ENCODE measurements at regions not wholly inside any gene's neighbourhood (a gene's known extent, or its start where the extent isn't known, plus 50 kb on each side); places are given as distances from the start of the nearest gene placed in this dataset.
"Not testable (repeated sequence)": the region's sequence is repeated elsewhere in the genome, so short reads cannot be mapped to it uniquely, and the experiment has no call there.

- not testable (repeated sequence) for DNase-seq (ENCODE audit: low read depth)
Measured at GRCh38 chr3:193047461-193047860, 129.8 kb upstream of the MB21D2 start.

DNA sequence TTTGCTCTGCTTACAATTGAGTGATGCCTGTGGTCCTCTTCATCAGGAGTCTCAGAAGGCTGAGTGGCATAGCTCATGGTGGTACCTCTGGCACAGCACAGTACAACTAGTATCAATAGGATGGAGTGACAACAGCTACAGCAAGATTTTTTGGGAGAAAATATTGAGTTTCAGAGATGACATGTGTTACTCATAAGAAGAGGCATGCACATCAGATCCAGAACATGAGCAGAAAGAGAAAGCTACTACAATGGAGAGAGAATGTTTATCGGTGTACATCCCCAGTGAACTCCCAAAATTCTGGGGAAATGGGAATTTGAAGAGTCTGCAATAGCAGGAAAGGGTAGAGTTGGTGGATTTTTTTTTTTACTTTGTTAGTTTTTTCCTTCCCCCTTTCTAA is 130.5 kb upstream of the MB21D2 start:
- no peak for DNase-seq (ENCODE audit: low read depth)

GRCh38 chr3:193049935-193050334 is 132.3 kb upstream of the MB21D2 start:
- DNase-seq (ENCODE audit: low read depth): no peak

DNA sequence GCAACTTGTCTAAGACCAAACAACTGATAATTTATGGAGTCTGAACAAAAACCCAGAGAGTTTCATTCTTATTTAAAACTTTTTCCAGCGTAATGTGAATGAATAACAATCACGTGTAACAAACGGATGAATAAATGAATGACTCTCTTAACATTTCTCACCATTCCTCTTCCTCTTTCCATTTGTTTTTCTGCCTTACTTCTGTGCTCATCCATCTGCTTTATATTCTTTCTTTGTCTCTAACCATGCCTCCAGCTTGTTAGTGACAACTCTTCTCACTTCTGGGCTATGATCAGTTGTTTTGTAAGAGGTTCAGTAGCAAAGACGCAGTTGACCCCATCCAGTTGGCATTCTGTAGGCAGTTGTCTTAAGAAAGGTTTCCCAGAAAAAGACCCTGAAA is 133.7 kb upstream of the MB21D2 start:
- DNase-seq (ENCODE audit: low read depth): no peak

GRCh38 chr3:193052354-193053045 is 134.8 kb upstream of the MB21D2 start:
- DNase-seq (ENCODE audit: low read depth): no peak

DNA sequence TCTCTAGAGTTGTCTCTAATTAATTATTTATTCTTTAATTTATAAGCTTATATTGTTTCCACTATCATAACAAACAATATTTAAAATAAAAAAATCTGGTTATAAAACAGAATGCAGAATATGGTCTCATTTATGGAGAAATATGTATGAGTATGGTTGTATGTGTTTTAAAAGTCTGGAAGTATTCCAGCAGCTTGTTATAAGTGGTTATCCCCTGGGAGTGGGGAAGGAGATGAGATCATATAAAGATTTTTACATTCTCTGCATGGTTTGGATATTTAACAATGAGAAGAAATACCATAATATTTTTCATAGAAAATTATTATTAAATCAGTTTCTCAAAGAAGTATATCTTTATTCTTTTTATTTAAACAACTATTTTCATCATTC is 135.4 kb upstream of the MB21D2 start:
- peak; percentile 11 for DNase-seq (ENCODE audit: low read depth)

DNA sequence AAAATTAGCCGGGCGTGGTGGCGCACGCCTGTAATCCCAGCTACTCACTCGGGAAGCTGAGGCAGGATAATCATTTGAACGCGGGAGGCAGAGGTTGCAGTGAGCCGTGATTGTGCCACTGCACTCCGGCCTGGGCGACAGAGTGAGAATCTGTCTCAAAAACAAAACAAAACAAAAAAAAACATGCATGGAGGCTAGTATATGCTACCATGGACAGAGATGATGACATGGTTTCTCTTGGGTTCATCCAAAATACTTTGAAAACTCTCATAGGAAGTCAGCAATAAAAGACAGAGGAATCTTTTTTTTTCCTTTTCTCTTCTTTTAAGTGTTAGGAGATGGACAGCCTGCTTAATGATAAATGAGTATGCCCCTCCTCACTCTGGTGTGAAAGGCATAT is 137.7 kb upstream of the MB21D2 start:
- DNase-seq (ENCODE audit: low read depth): no peak

DNA sequence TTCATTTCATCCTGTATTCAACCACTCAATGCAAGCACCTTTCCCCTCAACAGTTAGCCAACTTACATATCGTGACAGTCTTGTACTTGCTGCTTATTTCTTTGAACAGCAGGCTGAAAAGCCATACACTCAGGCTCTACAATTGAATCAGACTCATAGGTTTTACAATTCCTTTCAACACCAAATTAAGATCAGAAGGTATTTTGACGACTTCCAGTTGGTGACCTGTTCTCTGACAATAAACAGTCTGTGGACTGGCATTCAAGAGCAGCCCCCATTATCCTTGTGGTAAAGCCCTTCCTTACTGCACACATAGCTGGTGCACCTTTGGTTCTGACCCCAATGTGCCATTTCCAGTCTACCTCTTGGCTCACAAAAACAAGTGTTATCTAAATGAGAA is 140.0 kb upstream of the MB21D2 start:
- DNase-seq (ENCODE audit: low read depth): no peak

DNA sequence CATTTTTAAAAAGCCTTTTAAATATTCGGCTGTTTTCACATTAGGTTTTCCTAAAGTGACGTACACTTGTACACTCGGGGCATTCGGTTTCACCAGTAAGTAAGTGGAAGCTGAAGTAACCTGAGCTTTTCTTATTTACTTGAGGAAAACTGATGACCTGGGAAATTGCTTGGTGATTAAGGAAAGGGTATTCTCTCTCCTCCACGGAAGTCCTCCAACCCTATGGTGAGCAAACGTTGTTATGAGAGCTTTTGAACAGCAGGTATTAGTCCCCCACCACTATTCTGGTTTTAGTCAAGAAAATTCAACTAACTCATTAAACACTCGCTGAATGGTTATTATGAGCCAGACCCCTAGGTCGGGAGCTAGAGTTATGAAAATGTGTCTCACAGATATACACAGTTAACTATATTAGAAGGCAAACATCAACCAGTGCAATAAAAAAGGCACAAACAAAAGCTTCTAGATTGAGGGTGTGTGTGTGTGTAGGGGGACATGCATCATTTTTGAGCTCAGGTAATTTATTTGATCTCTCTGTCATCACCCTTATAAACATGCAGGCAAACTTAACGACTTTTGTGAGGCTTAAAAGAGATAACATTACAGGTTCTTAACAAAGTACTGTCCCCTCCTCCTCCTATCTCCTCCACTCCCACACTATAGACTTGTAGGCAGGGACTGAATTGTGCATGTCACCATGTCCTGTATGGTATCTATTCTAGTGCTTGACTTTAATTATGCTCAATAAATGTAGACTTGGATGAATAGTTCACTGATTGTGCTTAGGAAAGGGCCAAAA is 143.3 kb upstream of the MB21D2 start:
- no peak for DNase-seq (ENCODE audit: low read depth)

DNA sequence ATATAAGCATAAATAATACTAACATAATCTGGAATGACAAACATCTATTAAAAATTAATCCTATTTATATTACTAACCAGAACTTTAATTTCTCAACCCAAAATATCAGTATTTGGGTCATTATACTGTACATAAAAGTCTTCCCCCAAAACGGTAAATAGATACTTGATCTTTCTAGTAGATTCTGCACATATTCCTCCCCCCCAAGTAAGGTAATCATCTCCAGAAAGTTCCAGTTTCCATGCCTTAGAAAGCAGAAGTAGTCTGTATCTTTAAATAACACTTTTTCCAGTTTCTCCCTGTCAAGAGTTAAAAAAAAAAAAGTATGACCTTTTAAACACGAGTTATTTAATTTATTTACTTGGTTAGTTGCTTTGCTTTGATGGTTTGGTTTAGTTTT is 150.7 kb upstream of the MB21D2 start:
- no peak for DNase-seq (ENCODE audit: low read depth)

- not testable (repeated sequence) for DNase-seq (ENCODE audit: low read depth)
Measured at GRCh38 chr3:193069732-193070131, 152.1 kb upstream of the MB21D2 start.

- DNase-seq (ENCODE audit: low read depth): no peak
Measured at GRCh38 chr3:193078996-193079753, 161.5 kb upstream of the MB21D2 start.

DNA sequence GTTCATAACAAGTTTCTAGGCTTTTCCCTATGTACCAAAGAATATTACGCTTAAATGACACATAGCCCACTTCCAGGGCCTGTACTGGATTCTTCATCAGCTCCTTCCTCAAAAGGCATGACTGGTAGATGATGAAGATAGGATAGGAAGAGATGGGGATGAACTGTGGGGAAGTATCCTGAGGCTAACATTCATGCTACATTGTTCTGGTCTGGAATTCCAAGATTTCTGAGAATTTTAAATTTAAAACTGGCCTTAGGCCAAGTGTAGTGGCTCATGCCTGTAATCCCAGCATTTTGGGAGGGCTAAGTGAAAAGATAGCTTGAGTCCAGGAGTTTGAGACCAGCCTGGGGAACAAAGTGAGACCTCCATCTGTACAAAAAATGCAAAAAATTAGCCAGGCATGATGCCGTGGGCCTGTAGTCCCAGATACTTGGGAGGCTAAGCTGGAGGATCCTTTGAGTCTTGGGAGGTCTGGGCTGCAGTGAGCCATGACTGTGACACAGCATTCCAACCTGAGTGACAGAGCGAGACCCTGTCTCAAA is 160.1 kb upstream of the PLAAT1 start:
- DNase-seq (ENCODE audit: low read depth): no peak

DNA sequence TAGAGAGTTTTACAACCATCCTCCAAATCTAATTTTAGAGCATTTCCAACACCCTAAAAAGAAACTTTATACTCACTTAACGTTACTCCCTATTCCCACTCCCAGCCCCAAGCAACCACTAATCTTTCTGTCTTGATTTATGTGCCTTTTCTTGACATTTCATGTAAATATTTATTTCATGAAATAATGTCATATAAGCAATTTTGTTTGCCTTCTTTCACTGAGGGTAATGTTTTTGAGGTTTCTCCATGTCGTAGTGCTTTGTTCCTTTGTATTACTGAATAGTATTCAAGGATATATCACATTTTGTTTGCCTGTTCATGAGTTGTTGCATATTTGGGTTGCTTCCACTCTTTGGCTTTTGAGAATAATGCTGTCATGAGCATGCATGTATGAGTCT is 155.4 kb upstream of the PLAAT1 start:
- DNase-seq (ENCODE audit: low read depth): no peak

GRCh38 chr3:193086681-193087080 is 154.3 kb upstream of the PLAAT1 start:
- no peak for DNase-seq (ENCODE audit: low read depth)

DNA sequence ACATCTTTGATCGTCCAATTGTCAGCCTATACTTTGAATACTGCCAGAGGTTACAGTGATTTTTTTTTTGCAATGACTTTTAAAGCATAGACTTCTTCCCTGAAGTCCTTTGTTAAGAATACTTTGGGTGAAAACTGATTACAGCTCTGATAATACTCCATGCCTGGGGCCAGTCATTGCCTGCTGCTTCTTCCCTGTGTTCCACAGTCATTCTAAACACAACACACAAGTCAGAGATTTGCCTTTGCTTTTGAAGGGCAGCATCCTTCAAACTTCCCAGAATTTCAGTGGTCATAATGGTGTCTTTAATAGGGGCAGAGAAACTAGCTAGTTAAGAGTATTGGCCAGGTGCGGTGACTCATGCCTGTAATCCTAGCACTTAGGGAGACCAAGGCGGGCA is 153.7 kb upstream of the PLAAT1 start:
- no peak for DNase-seq (ENCODE audit: low read depth)

GRCh38 chr3:193095366-193095765 is 145.7 kb upstream of the PLAAT1 start:
- no peak for DNase-seq (ENCODE audit: low read depth)

DNA sequence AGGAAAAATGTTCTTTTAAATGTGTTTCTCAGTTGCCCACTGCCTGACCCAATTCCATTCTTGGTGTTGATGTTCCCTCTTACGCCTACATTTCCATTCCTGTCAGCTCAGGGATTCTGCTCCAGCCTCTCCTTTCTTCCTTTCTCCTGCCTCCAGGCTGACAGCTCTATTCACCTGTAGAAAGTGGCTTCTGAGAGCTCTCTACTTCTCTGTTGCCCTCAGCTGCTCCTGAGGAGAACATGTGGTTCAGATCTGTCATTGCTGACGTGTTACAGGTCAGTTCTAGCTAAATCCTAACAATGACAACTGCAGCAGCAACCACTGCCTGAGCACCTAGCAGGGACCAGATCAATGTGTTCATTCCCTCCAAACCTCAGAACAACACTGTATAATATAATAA is 144.9 kb upstream of the PLAAT1 start:
- DNase-seq (ENCODE audit: low read depth): no peak

- no peak for DNase-seq (ENCODE audit: low read depth)
Measured at GRCh38 chr3:193114431-193115340, 126.3 kb upstream of the PLAAT1 start.

GRCh38 chr3:193116871-193117270 is 124.2 kb upstream of the PLAAT1 start:
- DNase-seq (ENCODE audit: low read depth): no peak

DNA sequence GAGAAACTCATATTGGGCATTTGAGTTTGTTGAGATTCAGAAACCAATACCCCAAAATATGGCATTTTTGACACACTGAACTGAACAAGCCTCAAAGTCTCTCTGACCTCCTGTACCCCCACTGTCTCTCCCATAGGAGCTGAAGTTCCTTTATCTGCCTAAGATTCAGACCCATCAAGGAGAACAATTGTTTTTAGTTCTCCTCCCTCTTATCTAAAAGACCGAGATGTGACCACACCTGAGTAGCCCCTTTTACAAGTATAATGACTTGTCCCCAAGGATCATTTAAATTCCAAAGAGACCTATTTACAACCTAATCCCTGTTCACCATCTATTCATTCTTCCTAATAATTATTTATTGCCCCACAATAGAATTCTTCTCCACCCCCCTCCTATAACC is 122.1 kb upstream of the PLAAT1 start:
- no peak for DNase-seq (ENCODE audit: low read depth)

DNA sequence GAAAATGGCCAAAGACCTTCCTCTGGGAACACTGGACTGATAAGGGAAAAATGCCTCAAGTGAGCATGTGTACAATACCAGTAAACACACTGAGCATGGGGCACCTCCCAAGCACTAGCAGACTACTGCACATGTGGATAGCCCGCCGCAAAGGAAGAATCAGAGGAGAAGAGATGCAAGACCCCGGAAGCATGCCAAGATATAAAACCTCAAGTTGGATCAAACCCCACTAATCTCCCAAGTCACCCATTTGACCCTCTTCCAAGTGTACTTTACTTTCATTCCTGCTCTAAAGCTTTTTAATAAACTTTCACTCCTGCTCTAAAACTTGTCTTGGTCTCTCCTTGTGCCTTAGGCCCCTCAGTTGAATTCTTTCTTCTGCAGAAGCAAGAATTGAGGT is 121.1 kb upstream of the PLAAT1 start:
- no peak for DNase-seq (ENCODE audit: low read depth)
